HG03066 (cell line): ENCODE measurements at regions not wholly inside any gene's neighbourhood (a gene's known extent, or its start where the extent isn't known, plus 50 kb on each side); places are given as distances from the start of the nearest gene placed in this dataset.

Experiments
- ATAC-seq: cut with Tn5 transposase; IDR thresholded peaks from one replicate; pipeline ENCODE4 v1.9.1; 2021; ENCODE audit warnings: low read depth; ENCODE audit not compliant: unreplicated experiment

GRCh38 chr20:53752583-53752970 is 158.9 kb upstream of the ZNF217 start:
- ATAC-seq = no peak

- peak; percentile 20 for ATAC-seq
Measured at GRCh38 chr20:53751620-53752318, 158.1 kb upstream of the ZNF217 start.

- ATAC-seq = peak; percentile 77
Measured at GRCh38 chr20:53750827-53751619, 157.4 kb upstream of the ZNF217 start.

- no peak for ATAC-seq
Measured at GRCh38 chr20:53749499-53749898, 155.9 kb upstream of the ZNF217 start.

GRCh38 chr20:53748821-53749421 is 155.3 kb upstream of the ZNF217 start:
- no peak for ATAC-seq

- ATAC-seq = no peak
Measured at GRCh38 chr20:53748176-53748575, 154.5 kb upstream of the ZNF217 start.

- ATAC-seq = no peak
Measured at GRCh38 chr20:53743607-53744260, 150.1 kb upstream of the ZNF217 start.

- ATAC-seq = no peak
Measured at GRCh38 chr20:53742685-53743081, 149.0 kb upstream of the ZNF217 start.

GRCh38 chr20:53741726-53742028 is 148.0 kb upstream of the ZNF217 start:
- ATAC-seq = no peak

- ATAC-seq = peak; percentile 41
Measured at GRCh38 chr20:53739799-53740785, 146.5 kb upstream of the ZNF217 start.

GRCh38 chr20:53738945-53739798 is 145.5 kb upstream of the ZNF217 start:
- no peak for ATAC-seq

GRCh38 chr20:53738039-53738944 is 144.7 kb upstream of the ZNF217 start:
- ATAC-seq = no peak

- ATAC-seq = no peak
Measured at GRCh38 chr20:53737396-53738038, 143.9 kb upstream of the ZNF217 start.

GRCh38 chr20:53736757-53737395 is 143.2 kb upstream of the ZNF217 start:
- no peak for ATAC-seq

GRCh38 chr20:53736122-53736756 is 142.6 kb upstream of the ZNF217 start:
- no peak for ATAC-seq

- no peak for ATAC-seq
Measured at GRCh38 chr20:53735536-53736050, 142.0 kb upstream of the ZNF217 start.
